ENCODE measurements at regions not wholly inside any gene's neighbourhood (a gene's known extent, or its start where the extent isn't known, plus 50 kb on each side); places are given as distances from the start of the nearest gene placed in this dataset.

GRCh38 chr12:91651728-91652127, 469.1 kb upstream of the DCN start:
- TF ChIP-seq GATA2 (IDR thresholded peaks at IDR 0.05; ENCODE audit: low read depth, low read length) (no peak), GATA3 (IDR thresholded peaks at IDR 0.05; ENCODE audit: low read depth, low read length) (no peak)
